Muscle layer of colon (tissue), 2 donors: ENCODE measurements at regions not wholly inside any gene's neighbourhood (a gene's known extent, or its start where the extent isn't known, plus 50 kb on each side); places are given as distances from the start of the nearest gene placed in this dataset.

Experiments
- H3K27ac ChIP-seq: one replicate; pipeline ENCODE4 v1.7.0; 2013; ENCODE audit warnings: low read depth, mild to moderate bottlenecking, low read length, moderate library complexity
- H3K27me3 ChIP-seq, 2 donors: one replicate each; pipeline ENCODE4 v1.7.0; 2013; ENCODE audit warnings: low read length in 2 of 2, mild to moderate bottlenecking in 2 of 2; ENCODE audit not compliant: insufficient read depth in 2 of 2, control insufficient read depth in 1 of 2
- H3K36me3 ChIP-seq: one replicate; pipeline ENCODE4 v1.7.0; 2013; ENCODE audit warnings: mild to moderate bottlenecking, low read length; ENCODE audit not compliant: insufficient read depth
- H3K4me1 ChIP-seq: one replicate; pipeline ENCODE4 v1.7.0; 2013; ENCODE audit warnings: mild to moderate bottlenecking, low read length; ENCODE audit not compliant: insufficient read depth
- H3K4me3 ChIP-seq, 2 donors: one replicate each; pipeline ENCODE4 v1.7.0; 2013; ENCODE audit warnings: low read length in 2 of 2, low read depth in 1 of 2, mild to moderate bottlenecking in 1 of 2, moderate library complexity in 1 of 2
- H3K9ac ChIP-seq: one replicate; pipeline ENCODE4 v1.7.0; 2013; ENCODE audit warnings: low read length
- H3K9me3 ChIP-seq: one replicate; pipeline ENCODE4 v1.7.0; 2013; ENCODE audit warnings: mild to moderate bottlenecking, low read length
- donor health status: abdominal sarcoma.
- donor health status: Adenocarcinoma of cecum.

DNA sequence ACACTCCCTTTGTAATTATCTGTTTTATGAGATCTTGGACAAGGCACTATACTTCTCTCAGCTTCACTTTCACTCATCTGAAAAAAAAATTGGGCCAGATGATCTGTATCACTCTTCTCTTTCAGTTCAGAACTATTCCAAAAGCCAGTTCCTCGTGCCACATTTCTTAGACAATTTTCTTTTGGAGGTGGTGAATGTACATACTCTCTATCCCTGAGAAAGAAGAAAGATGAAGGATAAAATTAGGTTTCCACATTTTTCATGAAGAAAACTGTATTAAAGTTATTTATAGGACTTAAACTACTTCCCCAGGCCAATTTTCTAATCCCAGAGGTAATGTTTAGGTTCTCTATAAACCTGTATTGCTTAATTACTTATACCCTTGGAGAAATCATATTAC is 171.6 kb downstream of the SLC6A15 start:
- Histone ChIP-seq H3K9me3 (no peaks in the 10 kb centered on the region), H3K27me3 (no peaks in the 10 kb centered on the region), H3K27ac (no peak overlapping the region), H3K9ac (no peak overlapping the region), H3K4me3 (no peak overlapping the region), H3K4me1 (no peaks in the 10 kb centered on the region), H3K36me3 (no peaks in the 10 kb centered on the region)

DNA sequence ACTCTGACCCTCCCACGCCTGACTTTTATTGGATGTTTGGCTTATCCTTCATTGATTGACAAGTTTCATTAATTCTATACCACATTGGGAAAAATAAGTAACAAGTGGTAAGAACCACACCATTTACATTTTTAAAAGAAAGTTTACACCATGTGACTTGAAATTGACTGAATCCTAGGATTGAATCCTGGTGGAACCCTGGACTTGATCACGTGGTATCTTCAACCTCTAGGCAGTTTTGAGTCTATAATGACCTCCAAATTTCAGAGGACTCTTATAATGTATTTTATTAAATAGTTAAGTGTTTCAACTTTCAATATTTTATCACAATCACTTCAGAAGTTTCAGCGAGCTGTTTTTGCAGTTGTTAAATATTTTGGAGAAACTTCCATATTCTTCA is 172.0 kb downstream of the SLC6A15 start:
- Histone ChIP-seq H3K4me3 (no peak overlapping the region), H3K36me3 (no peaks in the 10 kb centered on the region), H3K9ac (no peak overlapping the region), H3K27me3 (no peaks in the 10 kb centered on the region), H3K9me3 (no peaks in the 10 kb centered on the region), H3K27ac (no peak overlapping the region), H3K4me1 (no peaks in the 10 kb centered on the region)

DNA sequence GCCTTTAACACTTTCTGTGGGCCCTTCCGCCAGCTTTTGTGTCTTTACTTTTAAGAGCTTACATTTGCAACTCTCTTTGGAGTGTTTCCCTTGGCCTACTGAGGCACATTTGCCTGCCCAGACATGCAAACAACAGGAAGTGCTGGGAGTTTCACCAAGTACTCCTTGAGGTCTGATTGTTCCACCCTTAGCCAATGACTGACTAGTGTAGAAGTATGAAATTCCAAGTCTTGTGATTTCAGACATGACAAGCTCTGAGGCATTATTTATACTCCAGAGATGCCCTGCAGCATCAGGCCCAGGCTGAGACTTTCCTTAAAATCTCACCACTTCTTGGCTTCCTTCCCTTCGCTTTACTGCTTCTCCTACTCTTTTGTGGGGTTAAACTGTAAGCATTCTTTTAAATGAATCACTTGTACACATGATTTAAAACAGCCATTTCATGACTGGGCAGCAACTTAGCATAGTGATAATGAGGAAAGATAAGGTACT is 174.1 kb downstream of the SLC6A15 start:
- Histone ChIP-seq H3K4me3 (no peak overlapping the region), H3K27ac (no peak overlapping the region), H3K27me3 (no peaks in the 10 kb centered on the region), H3K4me1 (no peaks in the 10 kb centered on the region), H3K9me3 (no peaks in the 10 kb centered on the region), H3K9ac (no peak overlapping the region), H3K36me3 (no peaks in the 10 kb centered on the region)

DNA sequence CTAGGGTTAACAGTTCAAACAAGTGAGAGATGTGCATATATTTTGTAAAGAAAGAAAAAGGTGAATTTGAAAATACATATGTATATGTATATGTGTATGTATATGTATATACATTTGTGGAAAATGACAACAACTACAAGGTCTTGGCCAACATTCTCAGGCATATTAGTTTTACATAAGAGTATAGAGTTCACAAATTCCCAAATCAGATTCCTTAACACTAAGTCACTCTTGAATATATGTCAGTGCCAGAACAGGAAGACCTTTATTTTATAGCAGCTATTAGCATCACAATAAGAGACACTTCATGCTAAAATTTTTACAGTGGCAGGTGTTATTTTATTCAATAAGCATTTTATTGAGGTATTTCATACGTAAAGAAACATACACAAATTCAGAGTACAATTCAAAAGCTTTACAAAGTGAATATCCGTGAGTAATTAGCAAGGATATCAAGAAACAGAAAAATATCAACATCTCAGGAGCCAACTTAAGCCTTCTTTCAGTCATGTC is 179.7 kb downstream of the SLC6A15 start:
- Histone ChIP-seq H3K9me3 (no peaks in the 10 kb centered on the region), H3K27ac (no peak overlapping the region), H3K36me3 (no peaks in the 10 kb centered on the region), H3K27me3 (no peaks in the 10 kb centered on the region), H3K4me3 (no peak overlapping the region), H3K9ac (no peak overlapping the region), H3K4me1 (no peaks in the 10 kb centered on the region)

DNA sequence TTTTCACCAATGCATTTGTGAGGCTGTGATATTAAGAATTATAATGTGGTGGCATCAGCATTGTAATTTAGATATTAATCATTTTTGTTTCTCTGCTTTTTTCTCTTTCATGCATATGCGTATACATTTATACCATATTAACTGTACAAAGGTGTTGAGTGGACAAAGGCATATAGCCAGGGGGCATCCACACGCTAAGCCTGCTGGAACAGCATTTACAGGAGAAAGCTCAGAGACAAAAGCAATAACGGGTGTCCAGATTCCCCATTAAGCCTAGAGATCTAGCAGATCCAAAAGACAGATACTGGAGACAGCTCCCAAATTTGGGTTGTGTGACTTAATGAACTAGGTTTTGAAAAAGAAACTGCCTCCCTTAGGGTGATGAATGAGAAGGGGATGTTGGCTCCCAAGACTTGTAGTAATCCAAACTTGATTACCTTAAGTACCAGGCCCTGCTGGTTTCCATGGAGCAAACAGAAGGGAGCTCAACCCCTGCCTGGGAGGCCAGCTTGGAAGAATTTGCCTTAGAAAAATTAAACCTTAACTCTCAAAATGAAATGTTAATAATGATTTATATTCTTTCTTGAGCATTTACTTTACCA is 181.9 kb downstream of the SLC6A15 start:
- no peak overlapping the region for H3K27ac ChIP-seq
- no peaks in the 10 kb centered on the region for H3K27me3 ChIP-seq
- H3K9me3 ChIP-seq, result no peaks in the 10 kb centered on the region
- no peak overlapping the region for H3K4me3 ChIP-seq
- H3K36me3 ChIP-seq, result no peaks in the 10 kb centered on the region
- H3K9ac ChIP-seq, result no peak overlapping the region
- no peaks in the 10 kb centered on the region for H3K4me1 ChIP-seq

DNA sequence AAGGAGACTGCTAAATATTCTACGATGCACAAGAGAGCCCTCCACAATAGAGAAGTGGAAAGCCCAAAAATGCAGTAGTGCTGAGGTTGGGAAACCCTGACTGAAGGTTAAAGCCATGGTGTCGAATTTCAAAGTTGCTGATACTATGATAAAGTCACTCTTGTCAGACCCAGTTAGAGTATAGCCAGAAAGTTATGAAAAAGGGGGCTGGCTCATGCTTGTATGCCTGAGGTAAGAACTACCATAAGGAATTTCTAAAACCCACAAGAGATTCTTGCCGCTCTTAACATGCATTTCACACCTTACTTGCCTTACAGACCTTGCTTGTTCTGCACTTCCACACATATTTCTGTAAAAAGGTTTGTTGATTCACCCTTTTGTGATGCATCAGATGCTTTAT is 184.6 kb downstream of the SLC6A15 start:
- Histone ChIP-seq H3K36me3 (no peaks in the 10 kb centered on the region), H3K9ac (no peak overlapping the region), H3K9me3 (no peaks in the 10 kb centered on the region), H3K27me3 (no peaks in the 10 kb centered on the region), H3K4me1 (no peaks in the 10 kb centered on the region), H3K27ac (no peak overlapping the region), H3K4me3 (no peak overlapping the region)

DNA sequence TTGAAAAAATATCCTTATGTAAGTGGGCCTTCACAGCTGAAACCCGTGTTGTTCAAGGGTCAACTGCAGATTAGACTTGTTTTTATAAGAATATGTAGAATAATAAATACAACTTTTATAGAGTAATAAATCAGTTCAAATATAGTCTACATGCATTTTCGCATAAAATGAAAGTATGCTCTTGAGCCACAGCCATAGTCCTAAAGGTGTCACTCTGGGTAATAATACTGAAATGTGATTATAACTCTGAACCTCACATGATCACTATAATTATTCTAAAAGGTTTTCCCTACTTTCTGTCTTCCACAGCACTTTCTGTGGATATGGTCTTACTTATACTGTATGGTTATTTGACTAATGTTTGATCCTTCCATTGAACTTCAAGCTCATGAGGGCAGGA is 185.8 kb downstream of the SLC6A15 start:
- Histone ChIP-seq H3K9me3 (no peaks in the 10 kb centered on the region), H3K9ac (no peak overlapping the region), H3K27ac (no peak overlapping the region), H3K27me3 (no peaks in the 10 kb centered on the region), H3K4me3 (no peak overlapping the region), H3K4me1 (no peaks in the 10 kb centered on the region), H3K36me3 (no peaks in the 10 kb centered on the region)

DNA sequence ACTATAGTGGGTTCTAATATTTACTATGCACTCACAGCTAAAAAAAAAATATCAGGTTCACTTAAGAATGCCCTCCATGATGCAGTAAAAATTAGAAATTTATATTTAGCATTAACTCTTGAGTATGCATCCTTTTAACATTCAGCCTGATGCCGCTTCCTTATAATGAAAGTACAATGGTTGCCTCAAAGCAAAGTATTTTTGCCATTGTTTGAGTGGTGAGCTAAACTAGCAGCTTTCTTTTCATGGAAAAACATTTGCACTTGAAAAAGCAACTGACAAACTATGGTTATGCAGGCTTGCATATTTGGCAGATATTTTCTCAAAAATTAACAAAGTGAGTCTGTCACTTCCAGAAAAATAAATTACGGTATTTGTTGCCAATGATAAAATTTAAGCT is 188.6 kb downstream of the SLC6A15 start:
- Histone ChIP-seq H3K36me3 (no peaks in the 10 kb centered on the region), H3K27me3 (no peaks in the 10 kb centered on the region), H3K9me3 (no peaks in the 10 kb centered on the region), H3K4me3 (no peak overlapping the region), H3K4me1 (no peaks in the 10 kb centered on the region), H3K9ac (no peak overlapping the region), H3K27ac (no peak overlapping the region)

DNA sequence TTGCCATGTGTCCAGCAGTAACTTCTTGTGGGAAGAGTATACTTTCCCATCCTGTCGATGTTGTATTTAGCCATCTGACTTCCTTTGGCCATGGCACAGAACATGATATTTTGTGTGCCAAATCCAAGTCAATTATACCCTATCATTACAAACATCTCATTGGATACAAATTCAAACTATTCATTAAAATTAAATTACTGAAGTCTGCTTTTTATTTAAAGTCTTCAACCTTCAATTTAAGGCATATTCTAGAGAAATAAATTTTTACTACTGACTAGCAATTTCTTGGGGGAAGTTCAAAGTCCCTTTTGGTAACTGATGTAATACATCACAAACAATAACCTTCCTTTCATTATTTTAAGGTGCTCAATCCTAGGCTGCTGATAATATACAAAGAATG is 192.6 kb downstream of the SLC6A15 start:
- H3K36me3 ChIP-seq, result no peaks in the 10 kb centered on the region
- H3K9ac ChIP-seq, result no peak overlapping the region
- no peaks in the 10 kb centered on the region for H3K9me3 ChIP-seq
- H3K4me1 ChIP-seq, result no peaks in the 10 kb centered on the region
- no peak overlapping the region for H3K27ac ChIP-seq
- no peak overlapping the region for H3K4me3 ChIP-seq
- no peaks in the 10 kb centered on the region for H3K27me3 ChIP-seq

DNA sequence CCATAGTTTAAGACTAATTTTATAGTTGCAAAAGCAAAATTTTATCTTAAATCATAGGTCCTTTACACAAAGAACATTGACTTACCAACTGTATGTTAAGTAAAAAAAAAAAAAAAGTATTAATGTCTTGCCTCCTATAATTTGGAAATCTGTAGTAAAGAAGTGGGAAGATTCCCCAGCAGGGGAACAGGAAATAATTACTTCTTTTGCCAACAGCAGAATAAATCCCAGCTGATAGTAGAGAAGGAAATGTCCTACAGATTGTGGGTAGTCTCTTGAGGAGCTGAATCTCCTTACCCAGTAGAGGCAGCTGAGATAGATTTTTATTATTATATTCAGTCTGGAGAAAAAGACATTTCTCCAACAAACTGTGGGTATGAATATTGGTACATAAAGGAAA is 193.7 kb downstream of the SLC6A15 start:
- Histone ChIP-seq H3K4me1 (no peaks in the 10 kb centered on the region), H3K27ac (no peak overlapping the region), H3K27me3 (no peaks in the 10 kb centered on the region), H3K36me3 (no peaks in the 10 kb centered on the region), H3K9me3 (no peaks in the 10 kb centered on the region), H3K9ac (no peak overlapping the region), H3K4me3 (no peak overlapping the region)

DNA sequence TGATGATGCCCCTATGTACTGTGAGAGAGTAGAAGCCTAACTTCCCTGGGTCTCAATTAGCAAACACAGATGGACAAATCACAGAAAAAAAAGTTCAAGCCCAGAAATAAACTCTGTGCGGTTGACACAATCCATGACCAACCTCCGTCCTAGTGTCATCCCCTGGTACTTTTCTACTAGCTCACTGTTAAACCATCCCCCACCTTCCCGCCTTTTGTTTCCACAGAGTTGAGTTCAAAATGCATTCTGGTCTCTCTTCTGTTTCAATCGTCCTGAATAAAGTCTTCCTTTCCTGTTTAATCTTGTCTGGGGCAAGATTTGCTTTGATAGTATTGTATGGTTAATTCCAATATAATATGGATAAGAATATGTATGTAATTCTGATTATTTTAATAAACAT is 199.9 kb downstream of the SLC6A15 start:
- H3K4me3 ChIP-seq, result no peak overlapping the region
- H3K9ac ChIP-seq, result no peak overlapping the region
- no peaks in the 10 kb centered on the region for H3K4me1 ChIP-seq
- no peak overlapping the region for H3K27ac ChIP-seq
- no peaks in the 10 kb centered on the region for H3K27me3 ChIP-seq
- H3K36me3 ChIP-seq, result no peaks in the 10 kb centered on the region
- no peaks in the 10 kb centered on the region for H3K9me3 ChIP-seq

DNA sequence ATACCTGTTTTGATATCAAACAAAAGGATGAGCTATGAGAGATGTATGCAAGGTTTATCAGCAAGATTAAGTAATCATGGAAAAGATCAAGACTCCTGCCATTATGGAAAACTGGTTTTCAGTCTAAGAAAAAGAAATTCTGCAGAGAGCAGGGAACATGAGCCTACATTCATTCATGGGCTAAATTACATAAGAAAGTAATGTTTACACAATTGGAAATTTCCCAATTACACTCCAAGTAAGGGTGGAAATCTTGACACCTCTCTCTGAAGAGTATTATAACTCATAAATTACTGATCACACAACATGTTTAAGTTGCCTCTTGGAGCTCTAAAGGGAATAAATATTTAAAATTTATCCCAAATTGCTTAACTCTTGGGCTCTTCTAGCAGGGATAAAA is 206.2 kb downstream of the SLC6A15 start:
- no peak overlapping the region for H3K27ac ChIP-seq
- H3K9ac ChIP-seq, result no peak overlapping the region
- H3K4me3 ChIP-seq, result no peak overlapping the region
- H3K9me3 ChIP-seq, result no peaks in the 10 kb centered on the region
- H3K4me1 ChIP-seq, result no peaks in the 10 kb centered on the region
- H3K27me3 ChIP-seq, result no peaks in the 10 kb centered on the region
- no peaks in the 10 kb centered on the region for H3K36me3 ChIP-seq
